ENCODE measurements at regions not wholly inside any gene's neighbourhood (a gene's known extent, or its start where the extent isn't known, plus 50 kb on each side); places are given as distances from the start of the nearest gene placed in this dataset.
"Not testable (repeated sequence)": the region's sequence is repeated elsewhere in the genome, so short reads cannot be mapped to it uniquely, and the experiment has no call there.

DNA sequence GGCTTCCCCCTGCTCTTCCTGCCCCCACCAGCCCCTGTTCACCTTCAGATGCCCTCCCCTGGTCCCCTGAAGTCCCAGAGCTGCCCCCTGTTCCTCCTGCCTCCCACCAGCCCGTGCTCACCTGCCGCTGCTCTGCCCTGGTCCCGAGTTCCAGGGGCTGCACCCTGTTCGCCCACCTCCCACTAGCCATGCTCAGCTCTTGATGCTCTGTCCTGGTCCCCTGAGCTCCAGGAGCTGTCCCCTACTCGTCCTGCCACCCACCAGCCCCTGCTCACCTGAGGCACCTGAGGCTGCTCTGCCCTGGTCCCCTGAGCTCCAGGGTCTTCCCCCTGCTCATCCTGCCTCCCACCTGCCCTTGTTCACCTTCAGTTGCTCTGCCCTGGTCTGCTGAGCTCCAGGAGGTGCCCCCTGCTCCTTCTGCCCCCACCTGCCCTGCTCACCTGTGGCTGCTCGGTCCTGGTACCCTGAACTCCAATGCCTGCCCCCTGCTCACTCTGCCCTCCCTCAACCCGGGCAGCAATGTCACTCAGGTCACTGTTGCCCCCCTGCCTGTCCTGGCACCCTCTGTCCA lies 120.4 kb downstream of the TMEM121 start:
- H4K5ac ChIP-seq (ENCODE audit: insufficient read length, low read depth, low read length); H4K20me1 ChIP-seq (replicated peaks in 1 of 2; ENCODE audit: control insufficient read depth in 1 of 2, insufficient read depth in 2 of 2, low read length in 2 of 2); H3K79me2 ChIP-seq (ENCODE audit: control insufficient read depth in 1 of 2, insufficient read depth in 2 of 2, low read length in 2 of 2); H3K4me2 ChIP-seq (ENCODE audit: insufficient read depth in 1 of 2, low read depth in 2 of 2, low read length in 2 of 2); H3K4me1 ChIP-seq (replicated peaks in 1 of 4; ENCODE audit: control insufficient read depth in 3 of 4, insufficient read depth in 4 of 4, low read length in 3 of 4); FAIRE-seq; H3K27me3 ChIP-seq (replicated peaks in 1 of 4; ENCODE audit: control insufficient read depth in 3 of 4, extremely low read depth in 1 of 4, insufficient read depth in 3 of 4, low read length in 3 of 4); POLR2A ChIA-PET (ENCODE audit: partially characterized antibody); H2BK20ac ChIP-seq (ENCODE audit: low read length); H3K23ac ChIP-seq (ENCODE audit: insufficient read length); H3K9ac ChIP-seq (replicated peaks in 1 of 4; ENCODE audit: extremely low read depth in 1 of 4, low read depth in 3 of 4, low read length in 3 of 4); H2BK12ac ChIP-seq (ENCODE audit: low read depth, low read length); H3K36me3 ChIP-seq (ENCODE audit: control insufficient read depth in 2 of 4, insufficient read depth in 4 of 4, low read length in 3 of 4); H4K8ac ChIP-seq (ENCODE audit: extremely low read depth, insufficient read depth, low read length); H3K18ac ChIP-seq (ENCODE audit: extremely low read depth, low read length); H2AFZ ChIP-seq (ENCODE audit: low read length); H2BK5ac ChIP-seq (ENCODE audit: low read depth, low read length); H3K4me3 ChIP-seq (ENCODE audit: extremely low read depth in 1 of 4, insufficient read depth in 2 of 4, low read depth in 3 of 4, low read length in 4 of 4); H3K4ac ChIP-seq (replicated peaks; ENCODE audit: insufficient read length, low read depth, low read length); H4K91ac ChIP-seq (replicated peaks; ENCODE audit: insufficient read length, low read length); H3K79me1 ChIP-seq (ENCODE audit: low read depth, low read length); H2BK120ac ChIP-seq (replicated peaks; ENCODE audit: low read depth, low read length); H2AK5ac ChIP-seq (ENCODE audit: low read depth, low read length); H2BK15ac ChIP-seq (ENCODE audit: low read length); H3K27ac ChIP-seq (ENCODE audit: low read depth, low read length); DNase-seq (ENCODE audit: low read depth in 1 of 2, low spot score in 2 of 2); H3K14ac ChIP-seq (ENCODE audit: insufficient read length); H3K56ac ChIP-seq (replicated peaks; ENCODE audit: insufficient read length, low read depth, low read length); H3K23me2 ChIP-seq (ENCODE audit: low read depth, low read length): not testable (repeated sequence)
- H3K9me3 ChIP-seq (ENCODE audit: insufficient read depth in 2 of 2, low read depth in 1 of 2, low read length in 1 of 2): peaks cover 36 to 74% of the 10 kb centered on the region in 2 experiments; a peak in 3 of 4 replicates
- 61% methylated on average over 5 of the region's 7 CpGs; no CpG with 5 or more reads in 1 of the 2 experiments for WGBS, 2 experiments (ENCODE audit: extremely low coverage in 1 of 2, insufficient coverage in 1 of 2, insufficient read length in 1 of 2, insufficient replicate concordance in 2 of 2, low coverage in 1 of 2, low lambda C conversion rate in 2 of 2, missing lambda C conversion rate in 1 of 2)
- CTCF ChIA-PET (ENCODE audit: partially characterized antibody): interaction anchor here (1.1 kb wide), 1 partner anchor 30 kb away, joined by 4 read pairs; no protein-coding TSS in a partner anchor

DNA sequence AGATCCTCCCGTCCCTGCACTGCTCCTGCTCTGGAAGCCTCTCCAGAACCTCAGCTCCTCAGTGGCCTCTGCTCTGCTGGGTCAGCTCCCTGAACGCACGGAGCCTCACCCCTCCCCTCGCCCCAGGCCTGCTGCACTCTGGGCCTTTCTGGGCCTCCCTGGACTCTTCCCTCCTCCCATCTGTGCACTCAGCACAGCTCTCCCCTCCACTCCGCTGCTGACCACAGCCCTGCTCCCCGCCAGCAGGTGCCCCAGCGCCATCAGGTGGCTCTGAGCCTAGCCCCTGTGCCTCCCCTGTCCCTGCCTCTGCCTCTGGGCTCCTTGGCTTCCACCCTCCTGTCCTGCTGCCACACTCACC lies 121.0 kb downstream of the TMEM121 start:
- H2BK12ac ChIP-seq (ENCODE audit: low read depth, low read length); POLR2A ChIA-PET (ENCODE audit: partially characterized antibody); H2AFZ ChIP-seq (ENCODE audit: low read length); H2BK5ac ChIP-seq (ENCODE audit: low read depth, low read length); H3K4me1 ChIP-seq (replicated peaks in 1 of 4; ENCODE audit: control insufficient read depth in 3 of 4, insufficient read depth in 4 of 4, low read length in 3 of 4); H3K27ac ChIP-seq (ENCODE audit: low read depth, low read length); H3K79me1 ChIP-seq (ENCODE audit: low read depth, low read length); H2BK20ac ChIP-seq (ENCODE audit: low read length); H2AK5ac ChIP-seq (ENCODE audit: low read depth, low read length); DNase-seq (ENCODE audit: low read depth in 1 of 2, low spot score in 2 of 2); H2BK120ac ChIP-seq (replicated peaks; ENCODE audit: low read depth, low read length); H3K27me3 ChIP-seq (replicated peaks in 1 of 4; ENCODE audit: control insufficient read depth in 3 of 4, extremely low read depth in 1 of 4, insufficient read depth in 3 of 4, low read length in 3 of 4); H3K4me2 ChIP-seq (ENCODE audit: insufficient read depth in 1 of 2, low read depth in 2 of 2, low read length in 2 of 2); H3K14ac ChIP-seq (ENCODE audit: insufficient read length); H3K36me3 ChIP-seq (ENCODE audit: control insufficient read depth in 2 of 4, insufficient read depth in 4 of 4, low read length in 3 of 4); H3K9ac ChIP-seq (replicated peaks in 1 of 4; ENCODE audit: extremely low read depth in 1 of 4, low read depth in 3 of 4, low read length in 3 of 4); H4K8ac ChIP-seq (ENCODE audit: extremely low read depth, insufficient read depth, low read length); CTCF ChIA-PET (ENCODE audit: partially characterized antibody); H4K5ac ChIP-seq (ENCODE audit: insufficient read length, low read depth, low read length); FAIRE-seq; H3K56ac ChIP-seq (replicated peaks; ENCODE audit: insufficient read length, low read depth, low read length); H4K20me1 ChIP-seq (replicated peaks in 1 of 2; ENCODE audit: control insufficient read depth in 1 of 2, insufficient read depth in 2 of 2, low read length in 2 of 2); H3K23me2 ChIP-seq (ENCODE audit: low read depth, low read length); H2BK15ac ChIP-seq (ENCODE audit: low read length); H3K79me2 ChIP-seq (ENCODE audit: control insufficient read depth in 1 of 2, insufficient read depth in 2 of 2, low read length in 2 of 2); H3K18ac ChIP-seq (ENCODE audit: extremely low read depth, low read length); H3K4ac ChIP-seq (replicated peaks; ENCODE audit: insufficient read length, low read depth, low read length); H3K4me3 ChIP-seq (ENCODE audit: extremely low read depth in 1 of 4, insufficient read depth in 2 of 4, low read depth in 3 of 4, low read length in 4 of 4); H4K91ac ChIP-seq (replicated peaks; ENCODE audit: insufficient read length, low read length); H3K23ac ChIP-seq (ENCODE audit: insufficient read length): not testable (repeated sequence)
- WGBS, 2 experiments (ENCODE audit: extremely low coverage in 1 of 2, insufficient coverage in 1 of 2, insufficient read length in 1 of 2, insufficient replicate concordance in 2 of 2, low coverage in 1 of 2, low lambda C conversion rate in 2 of 2, missing lambda C conversion rate in 1 of 2): 63% methylated on average over 3 of the region's 7 CpGs; no CpG with 5 or more reads in 1 of the 2 experiments
- peaks cover 32 to 77% of the 10 kb centered on the region in 2 experiments; a peak in 3 of 4 replicates for H3K9me3 ChIP-seq (ENCODE audit: insufficient read depth in 2 of 2, low read depth in 1 of 2, low read length in 1 of 2)

Data from H1 (cell line).